H9 (cell line): ENCODE measurements at regions not wholly inside any gene's neighbourhood (a gene's known extent, or its start where the extent isn't known, plus 50 kb on each side); places are given as distances from the start of the nearest gene placed in this dataset.

Source experiments
- DNase-seq: peaks from one replicate; pipeline ENCODE4 v3.0.0-alpha.2; 2017
- H2AFZ ChIP-seq: one replicate; pipeline ENCODE4 v1.6.1; 2013; ENCODE audit warnings: mild to moderate bottlenecking, low read length, control low read depth, moderate library complexity
- H2AK5ac ChIP-seq: 2 replicates; pipeline ENCODE4 v1.6.1; 2013; ENCODE audit warnings: low read length, control low read depth, mixed read lengths; ENCODE audit not compliant: insufficient read length
- H2BK120ac ChIP-seq: one replicate; pipeline ENCODE4 v1.6.1; 2013; ENCODE audit warnings: low read depth, mild to moderate bottlenecking, low read length, control low read depth, inconsistent platforms; ENCODE audit not compliant: poor library complexity, severe bottlenecking
- H2BK12ac ChIP-seq: 2 replicates; pipeline ENCODE4 v1.6.1; 2013; ENCODE audit warnings: low read length, control low read depth, mixed read lengths, low read depth; ENCODE audit not compliant: insufficient read length
- H2BK15ac ChIP-seq: 2 replicates; pipeline ENCODE4 v1.6.1; 2013; ENCODE audit warnings: low read depth, low read length, control low read depth
- H2BK20ac ChIP-seq: one replicate; pipeline ENCODE4 v1.6.1; 2013; ENCODE audit warnings: low read depth, mild to moderate bottlenecking, low read length, control low read depth, inconsistent platforms; ENCODE audit not compliant: poor library complexity, severe bottlenecking
- H2BK5ac ChIP-seq: 2 replicates; pipeline ENCODE4 v1.6.1; 2013; ENCODE audit warnings: low read length, control low read depth, mixed read lengths; ENCODE audit not compliant: insufficient read length
- H3K14ac ChIP-seq: 2 replicates; pipeline ENCODE4 v1.6.1; 2013; ENCODE audit warnings: low read length, control low read depth; ENCODE audit not compliant: insufficient read depth
- H3K18ac ChIP-seq: 2 replicates; pipeline ENCODE4 v1.6.1; 2013; ENCODE audit warnings: low read depth, mild to moderate bottlenecking, mixed read lengths, low read length, control low read depth; ENCODE audit not compliant: insufficient read length
- H3K23ac ChIP-seq: 2 replicates; pipeline ENCODE4 v1.6.1; 2013; ENCODE audit warnings: low read length, control low read depth, mixed read lengths, low read depth; ENCODE audit not compliant: insufficient read length
- H3K23me2 ChIP-seq: 2 replicates; pipeline ENCODE4 v1.6.1; 2013; ENCODE audit warnings: low read depth, mild to moderate bottlenecking, mixed read lengths, low read length, control low read depth; ENCODE audit not compliant: insufficient read length, poor library complexity, severe bottlenecking
- H3K27ac ChIP-seq: 2 replicates; pipeline ENCODE4 v1.5.1; 2013; ENCODE audit warnings: low read length, control low read depth, mixed read lengths, low read depth; ENCODE audit not compliant: insufficient read length
- H3K27me3 ChIP-seq: 2 replicates; pipeline ENCODE4 v1.6.1; 2013; ENCODE audit warnings: low read length, control low read depth, inconsistent platforms; ENCODE audit not compliant: insufficient read depth
- H3K4ac ChIP-seq: 2 replicates; pipeline ENCODE4 v1.6.1; 2013; ENCODE audit warnings: low read depth, mild to moderate bottlenecking, control low read depth, inconsistent platforms, low read length, moderate library complexity
- H3K4me1 ChIP-seq: 2 replicates; pipeline ENCODE4 v1.6.1; 2013; ENCODE audit warnings: low read length, control low read depth, inconsistent platforms; ENCODE audit not compliant: insufficient read depth
- H3K4me2 ChIP-seq: 2 replicates; pipeline ENCODE4 v1.6.1; 2013; ENCODE audit warnings: low read length, control low read depth, mixed read lengths; ENCODE audit not compliant: insufficient read length, insufficient read depth
- H3K56ac ChIP-seq: 2 replicates; pipeline ENCODE4 v1.6.1; 2013; ENCODE audit warnings: low read depth, mild to moderate bottlenecking, mixed read lengths, low read length, control low read depth; ENCODE audit not compliant: insufficient read length
- H3K79me1 ChIP-seq: 2 replicates; pipeline ENCODE4 v1.6.1; 2013; ENCODE audit warnings: low read depth, mild to moderate bottlenecking, moderate library complexity, low read length, control low read depth, inconsistent platforms; ENCODE audit not compliant: insufficient read depth, poor library complexity, severe bottlenecking
- H3K79me2 ChIP-seq: 2 replicates; pipeline ENCODE4 v1.6.1; 2013; ENCODE audit warnings: low read length, control low read depth, inconsistent platforms; ENCODE audit not compliant: insufficient read depth
- H3K9ac ChIP-seq: 2 replicates; pipeline ENCODE4 v1.6.1; 2013; ENCODE audit warnings: low read length, control low read depth, mixed read lengths; ENCODE audit not compliant: insufficient read length; ENCODE audit errors: extremely low read depth
- H3K9me3 ChIP-seq: one replicate; pipeline ENCODE4 v1.6.1; 2013; ENCODE audit warnings: low read depth, low read length, inconsistent platforms; ENCODE audit not compliant: control insufficient read depth
- H3T11ph ChIP-seq: one replicate; pipeline ENCODE4 v1.6.1; 2013; ENCODE audit warnings: mild to moderate bottlenecking, low read length, control low read depth, inconsistent platforms
- H4K20me1 ChIP-seq: one replicate; pipeline ENCODE4 v1.6.1; 2013; ENCODE audit not compliant: control insufficient read depth, insufficient read length, insufficient read depth
- H4K5ac ChIP-seq: 2 replicates; pipeline ENCODE4 v1.6.1; 2013; ENCODE audit warnings: low read depth, mild to moderate bottlenecking, mixed read lengths, low read length, control low read depth; ENCODE audit not compliant: insufficient read length
- H4K8ac ChIP-seq: replicated peaks from 2 replicates; pipeline ENCODE4 v1.6.1; 2013; ENCODE audit warnings: low read length, control low read depth, mixed read lengths, low read depth; ENCODE audit not compliant: insufficient read length
- H4K91ac ChIP-seq: 2 replicates; pipeline ENCODE4 v1.6.1; 2013; ENCODE audit warnings: low read depth, mild to moderate bottlenecking, moderate library complexity, mixed read lengths, low read length, control low read depth; ENCODE audit not compliant: insufficient read length
- H3K27ac Mint-ChIP-seq, 3 experiments: 2 replicates in 2 of 3; 3 replicates in 1 of 3; pipeline ENCODE4 v1.8.0; 2020 to 2021; ENCODE audit warnings: mixed read lengths in 3 of 3, mild to moderate bottlenecking in 1 of 3, moderate library complexity in 1 of 3
- H3K27me3 Mint-ChIP-seq: 2 replicates; pipeline ENCODE4 v1.8.0; 2021; ENCODE audit warnings: low read depth, mild to moderate bottlenecking, moderate library complexity, mixed read lengths
- H3K36me3 Mint-ChIP-seq, 3 experiments: 2 replicates in 2 of 3; 3 replicates in 1 of 3; pipeline ENCODE4 v1.8.0; 2020 to 2021; ENCODE audit warnings: low read depth in 3 of 3, mixed read lengths in 3 of 3; ENCODE audit not compliant: insufficient read depth in 1 of 3
- H3K4me1 Mint-ChIP-seq, 2 experiments: 2 replicates each; pipeline ENCODE4 v1.8.0; 2020; ENCODE audit warnings: mixed read lengths in 2 of 2
- H3K4me3 Mint-ChIP-seq, 2 experiments: 2 replicates in 1 of 2; 3 replicates in 1 of 2; pipeline ENCODE4 v1.8.0; 2020 to 2021; ENCODE audit warnings: mild to moderate bottlenecking in 2 of 2, mixed read lengths in 2 of 2, moderate library complexity in 1 of 2
- H3K9me3 Mint-ChIP-seq, 2 experiments: 2 replicates in 1 of 2; 3 replicates in 1 of 2; pipeline ENCODE4 v1.8.0; 2020; ENCODE audit warnings: mild to moderate bottlenecking in 2 of 2, mixed read lengths in 2 of 2, moderate library complexity in 1 of 2
- CTCF ChIP-seq: fragments of 200-600 bp; sonication (generic); conservative IDR thresholded peaks from 3 replicates; pipeline ENCODE4 v1.8.0; 2021; ENCODE audit warnings: antibody characterized with exemption, mild to moderate bottlenecking
- WGBS: extraction: QIAGEN DNeasy Blood & Tissue Kit; methylation state at CpG from one replicate; pipeline ENCODE4 v1.1.7; 2013; ENCODE audit warnings: missing lambda C conversion rate, low lambda C conversion rate, mixed read lengths; ENCODE audit not compliant: insufficient read length; ENCODE audit errors: extremely low coverage; 5-methylcytosine and 5-hydroxymethylcytosine counted together

GRCh38 chr20:9920866-9921265 lies 82.0 kb upstream of the PAK5 start:
- H2BK20ac ChIP-seq = no peak overlapping the region
- H3K4me1 ChIP-seq = no peaks in the 10 kb centered on the region
- Mint-ChIP-seq H3K27ac (no peak overlapping the region), H3K4me3 (no peak overlapping the region), H3K36me3 (no peaks in the 10 kb centered on the region), H3K27me3 (no peaks in the 10 kb centered on the region), H3K9me3 (no peaks in the 10 kb centered on the region), H3K4me1 (no peaks in the 10 kb centered on the region)
- H2BK15ac ChIP-seq = no peak overlapping the region
- no peaks in the 10 kb centered on the region for H4K20me1 ChIP-seq
- H3K14ac ChIP-seq = no peak overlapping the region
- H4K8ac ChIP-seq = no peak overlapping the region
- H3K79me2 ChIP-seq = no peaks in the 10 kb centered on the region
- H3K56ac ChIP-seq = no peak overlapping the region
- no peak overlapping the region for H4K91ac ChIP-seq
- H3K79me1 ChIP-seq = no peaks in the 10 kb centered on the region
- H2BK120ac ChIP-seq = no peak overlapping the region
- no peaks in the 10 kb centered on the region for H3K27me3 ChIP-seq
- DNase-seq = no peak
- no peaks in the 10 kb centered on the region for H3K9me3 ChIP-seq
- no peak overlapping the region for H2BK5ac ChIP-seq
- H3K27ac ChIP-seq = no peak overlapping the region
- H3T11ph ChIP-seq = no peak overlapping the region
- TF ChIP-seq CTCF = no peak
- H3K23me2 ChIP-seq = no peaks in the 10 kb centered on the region
- H4K5ac ChIP-seq = no peak overlapping the region
- no peak overlapping the region for H3K9ac ChIP-seq
- H3K4ac ChIP-seq = no peak overlapping the region
- H2AK5ac ChIP-seq = no peak overlapping the region
- H2BK12ac ChIP-seq = no peak overlapping the region
- no peak overlapping the region for H3K4me2 ChIP-seq
- H2AFZ ChIP-seq = no peak overlapping the region
- H3K23ac ChIP-seq = no peak overlapping the region
- H3K18ac ChIP-seq = no peak overlapping the region
- 100% methylated on average over 1 of the region's 2 CpGs for WGBS
